Osteocyte (in vitro differentiated cells): ENCODE measurements at regions not wholly inside any gene's neighbourhood (a gene's known extent, or its start where the extent isn't known, plus 50 kb on each side); places are given as distances from the start of the nearest gene placed in this dataset.
A peak's percentile ranks its signal among the peaks of the same experiment; 100 is the strongest.

ENCODE experiments used
- DNase-seq: peaks from one replicate; pipeline ENCODE4 v3.0.0; 2021; ENCODE audit warnings: mixed read lengths; ENCODE audit not compliant: unreplicated experiment; ENCODE audit errors: extremely low spot score
- H3K27ac Mint-ChIP-seq: one replicate; pipeline ENCODE4 v1.8.0; 2021; ENCODE audit warnings: mild to moderate bottlenecking, mixed read lengths; ENCODE audit not compliant: unreplicated experiment
- H3K27me3 Mint-ChIP-seq: one replicate; pipeline ENCODE4 v1.8.0; 2021; ENCODE audit warnings: mixed read lengths; ENCODE audit not compliant: unreplicated experiment
- H3K36me3 Mint-ChIP-seq: one replicate; pipeline ENCODE4 v1.8.0; 2021; ENCODE audit warnings: mixed read lengths; ENCODE audit not compliant: unreplicated experiment
- H3K4me1 Mint-ChIP-seq: one replicate; pipeline ENCODE4 v1.8.0; 2021; ENCODE audit warnings: mixed read lengths; ENCODE audit not compliant: unreplicated experiment
- H3K4me3 Mint-ChIP-seq: one replicate; pipeline ENCODE4 v1.8.0; 2021; ENCODE audit warnings: mild to moderate bottlenecking, moderate library complexity, mixed read lengths; ENCODE audit not compliant: unreplicated experiment
- H3K9me3 Mint-ChIP-seq: one replicate; pipeline ENCODE4 v1.8.0; 2021; ENCODE audit warnings: mixed read lengths; ENCODE audit not compliant: unreplicated experiment
- TF ChIP-seq, protein P1 (sequence below): fragments of 200-600 bp; sonication (generic); IDR thresholded peaks from 2 replicates; pipeline ENCODE4 v1.5.0; 2021; ENCODE audit warnings: antibody characterized with exemption, mild to moderate bottlenecking, moderate library complexity

DNA sequence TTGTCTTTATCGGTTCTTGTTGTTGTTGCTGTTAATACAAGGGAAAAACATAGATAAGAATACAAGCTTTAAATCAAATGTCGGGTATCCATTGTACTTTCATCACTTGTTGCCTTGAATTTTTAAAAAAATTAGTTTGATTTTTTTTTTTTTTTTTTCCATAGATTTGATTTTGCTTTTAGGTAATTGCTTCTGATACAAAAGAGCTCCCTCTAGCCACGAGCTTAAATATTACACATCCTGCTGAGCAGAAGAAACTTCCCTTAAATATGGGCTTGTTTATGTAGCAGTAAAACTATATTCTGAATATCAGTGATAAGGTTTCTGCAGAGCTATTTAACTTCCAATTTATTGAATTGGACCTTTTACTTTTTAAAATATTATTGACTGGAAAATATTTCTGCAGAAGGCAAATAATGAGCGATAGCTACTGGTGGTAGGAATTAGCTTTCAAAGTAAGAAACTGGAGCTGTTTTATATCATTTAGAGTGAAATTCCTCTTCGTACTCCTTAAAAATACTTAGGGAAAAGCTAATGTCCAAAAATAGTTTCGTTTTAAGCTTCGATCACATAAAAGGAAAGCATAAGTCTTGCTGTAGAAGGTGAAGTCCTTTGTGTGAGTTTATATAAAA is 216.9 kb downstream of the POLR1F start:
- no peaks in the 10 kb centered on the region for H3K36me3 Mint-ChIP-seq
- TF ChIP-seq, protein P1, sequence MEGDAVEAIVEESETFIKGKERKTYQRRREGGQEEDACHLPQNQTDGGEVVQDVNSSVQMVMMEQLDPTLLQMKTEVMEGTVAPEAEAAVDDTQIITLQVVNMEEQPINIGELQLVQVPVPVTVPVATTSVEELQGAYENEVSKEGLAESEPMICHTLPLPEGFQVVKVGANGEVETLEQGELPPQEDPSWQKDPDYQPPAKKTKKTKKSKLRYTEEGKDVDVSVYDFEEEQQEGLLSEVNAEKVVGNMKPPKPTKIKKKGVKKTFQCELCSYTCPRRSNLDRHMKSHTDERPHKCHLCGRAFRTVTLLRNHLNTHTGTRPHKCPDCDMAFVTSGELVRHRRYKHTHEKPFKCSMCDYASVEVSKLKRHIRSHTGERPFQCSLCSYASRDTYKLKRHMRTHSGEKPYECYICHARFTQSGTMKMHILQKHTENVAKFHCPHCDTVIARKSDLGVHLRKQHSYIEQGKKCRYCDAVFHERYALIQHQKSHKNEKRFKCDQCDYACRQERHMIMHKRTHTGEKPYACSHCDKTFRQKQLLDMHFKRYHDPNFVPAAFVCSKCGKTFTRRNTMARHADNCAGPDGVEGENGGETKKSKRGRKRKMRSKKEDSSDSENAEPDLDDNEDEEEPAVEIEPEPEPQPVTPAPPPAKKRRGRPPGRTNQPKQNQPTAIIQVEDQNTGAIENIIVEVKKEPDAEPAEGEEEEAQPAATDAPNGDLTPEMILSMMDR = peak; percentile 61
- peaks cover 8% of the 10 kb centered on the region for H3K9me3 Mint-ChIP-seq
- H3K4me3 Mint-ChIP-seq = no peak overlapping the region
- no peak overlapping the region for H3K27ac Mint-ChIP-seq
- no peak for DNase-seq
- no peaks in the 10 kb centered on the region for H3K27me3 Mint-ChIP-seq
- H3K4me1 Mint-ChIP-seq = no peaks in the 10 kb centered on the region

DNA sequence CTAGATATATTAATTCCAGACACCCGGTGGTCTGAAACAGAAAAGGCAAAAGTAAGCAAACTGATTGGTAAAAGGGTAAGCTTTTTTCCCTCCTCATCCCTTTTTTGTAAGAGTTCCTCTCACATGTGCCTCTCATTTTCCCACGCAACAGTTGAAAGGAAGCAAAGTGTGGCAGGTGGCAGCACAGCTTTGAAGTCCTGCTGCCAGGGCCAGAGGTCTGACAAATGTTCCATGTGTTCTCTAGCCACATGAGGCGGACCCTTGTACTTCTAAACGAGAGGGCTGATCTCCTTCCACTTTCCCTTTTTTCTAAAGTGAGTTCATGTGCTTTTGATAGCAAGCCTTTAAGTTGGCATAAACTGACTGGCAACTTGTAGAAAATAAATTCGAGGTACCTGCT is 217.5 kb downstream of the POLR1F start:
- no peak overlapping the region for H3K27ac Mint-ChIP-seq
- no peak for DNase-seq
- TF ChIP-seq, protein P1 = no peak
- no peaks in the 10 kb centered on the region for H3K4me1 Mint-ChIP-seq
- no peaks in the 10 kb centered on the region for H3K27me3 Mint-ChIP-seq
- H3K9me3 Mint-ChIP-seq = peaks cover 12% of the 10 kb centered on the region
- H3K4me3 Mint-ChIP-seq = no peak overlapping the region
- H3K36me3 Mint-ChIP-seq = no peaks in the 10 kb centered on the region

GRCh38 chr7:19489162-19489820 is 219.5 kb downstream of the POLR1F start:
- TF ChIP-seq, protein P1 = no peak
- Mint-ChIP-seq H3K9me3 (peaks cover 12% of the 10 kb centered on the region), H3K4me3 (no peak overlapping the region), H3K27me3 (no peaks in the 10 kb centered on the region), H3K4me1 (no peaks in the 10 kb centered on the region), H3K27ac (no peak overlapping the region), H3K36me3 (no peaks in the 10 kb centered on the region)
- no peak for DNase-seq

- no peak for DNase-seq
- no peaks in the 10 kb centered on the region for H3K4me1 Mint-ChIP-seq
- peaks cover 12% of the 10 kb centered on the region for H3K9me3 Mint-ChIP-seq
- H3K27ac Mint-ChIP-seq = no peak overlapping the region
- no peak overlapping the region for H3K4me3 Mint-ChIP-seq
- H3K27me3 Mint-ChIP-seq = no peaks in the 10 kb centered on the region
- TF ChIP-seq, protein P1 = no peak
- no peaks in the 10 kb centered on the region for H3K36me3 Mint-ChIP-seq
Measured at GRCh38 chr7:19488056-19488455, 220.8 kb downstream of the POLR1F start.

GRCh38 chr7:19482628-19483027 is 226.2 kb downstream of the POLR1F start:
- H3K4me3 Mint-ChIP-seq = no peak overlapping the region
- H3K9me3 Mint-ChIP-seq = peaks cover 18% of the 10 kb centered on the region
- H3K27me3 Mint-ChIP-seq = peaks cover 2% of the 10 kb centered on the region
- H3K4me1 Mint-ChIP-seq = peaks cover 2% of the 10 kb centered on the region
- DNase-seq = no peak
- H3K36me3 Mint-ChIP-seq = no peaks in the 10 kb centered on the region
- TF ChIP-seq, protein P1 = no peak
- H3K27ac Mint-ChIP-seq = no peak overlapping the region
